Skeletal muscle tissue (tissue), 3 donors: ENCODE measurements at regions not wholly inside any gene's neighbourhood (a gene's known extent, or its start where the extent isn't known, plus 50 kb on each side); places are given as distances from the start of the nearest gene placed in this dataset.
A peak's percentile ranks its signal among the peaks of the same experiment; 100 is the strongest.
"Not testable (repeated sequence)": the region's sequence is repeated elsewhere in the genome, so short reads cannot be mapped to it uniquely, and the experiment has no call there.

ENCODE experiments used
- H3K27ac ChIP-seq: one replicate; pipeline ENCODE4 v1.7.0; 2013; ENCODE audit warnings: mild to moderate bottlenecking, low read depth, low read length, inconsistent platforms
- H3K27me3 ChIP-seq, 3 donors: one replicate each; pipeline ENCODE4 v1.7.0; 2013; ENCODE audit warnings: low read length in 3 of 3; ENCODE audit not compliant: control insufficient read depth in 3 of 3, insufficient read depth in 3 of 3
- H3K36me3 ChIP-seq, 3 donors: one replicate each; pipeline ENCODE4 v1.7.0; 2013; ENCODE audit warnings: low read length in 3 of 3; ENCODE audit not compliant: control insufficient read depth in 3 of 3, insufficient read depth in 3 of 3
- H3K4me1 ChIP-seq, 3 donors: one replicate each; pipeline ENCODE4 v1.7.0; 2013; ENCODE audit warnings: low read length in 3 of 3, mild to moderate bottlenecking in 3 of 3; ENCODE audit not compliant: control insufficient read depth in 3 of 3, insufficient read depth in 3 of 3
- H3K4me3 ChIP-seq, 3 donors: one replicate each; pipeline ENCODE4 v1.7.0; 2013; ENCODE audit warnings: low read length in 3 of 3
- H3K9ac ChIP-seq, 3 donors: one replicate each; pipeline ENCODE4 v1.7.0; 2013; ENCODE audit warnings: low read length in 3 of 3, mild to moderate bottlenecking in 3 of 3, moderate library complexity in 2 of 3, low read depth in 1 of 3
- H3K9me3 ChIP-seq, 3 donors: one replicate each; pipeline ENCODE4 v1.7.0; 2013; ENCODE audit warnings: low read length in 3 of 3; ENCODE audit not compliant: control insufficient read depth in 3 of 3
- donor health status: Osteomylitis.

DNA sequence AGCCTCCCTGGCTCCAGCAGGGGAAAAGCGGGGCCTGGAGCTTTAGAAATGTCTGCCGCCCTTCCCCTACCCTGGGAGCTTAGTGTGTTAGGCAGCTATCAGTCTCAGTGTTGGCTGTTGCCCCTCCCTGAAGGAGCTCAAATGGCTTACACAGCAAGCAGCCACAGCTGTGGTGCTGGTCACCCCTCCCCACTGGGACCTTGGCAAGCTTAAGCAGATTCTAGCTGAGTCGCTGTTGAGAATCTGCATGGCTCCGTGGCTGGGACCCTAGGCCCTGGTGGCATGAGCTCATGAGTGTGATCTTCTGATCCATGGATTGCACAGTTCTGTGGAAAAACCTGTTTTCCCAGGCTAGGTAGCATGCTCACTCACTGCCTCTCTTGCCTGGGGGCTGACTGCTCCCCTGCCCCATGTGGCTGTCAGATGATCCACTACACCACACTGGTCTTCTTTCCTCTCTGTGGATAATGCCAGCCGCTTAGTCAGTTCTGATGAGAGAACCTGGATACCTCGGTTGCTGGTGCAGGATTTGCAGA, 714.0 kb downstream of the MAFB start:
- no peaks in the 10 kb centered on the region for H3K9me3 ChIP-seq
- H3K27ac ChIP-seq = no peak overlapping the region
- H3K9ac ChIP-seq = no peak overlapping the region
- H3K4me1 ChIP-seq = peaks cover 0 to 4% (median 0%) of the 10 kb centered on the region in 3 donors
- H3K4me3 ChIP-seq = peak overlapping the region in 1 of 3 donors; percentile 9
- no peaks in the 10 kb centered on the region for H3K27me3 ChIP-seq
- H3K36me3 ChIP-seq = no peaks in the 10 kb centered on the region

DNA sequence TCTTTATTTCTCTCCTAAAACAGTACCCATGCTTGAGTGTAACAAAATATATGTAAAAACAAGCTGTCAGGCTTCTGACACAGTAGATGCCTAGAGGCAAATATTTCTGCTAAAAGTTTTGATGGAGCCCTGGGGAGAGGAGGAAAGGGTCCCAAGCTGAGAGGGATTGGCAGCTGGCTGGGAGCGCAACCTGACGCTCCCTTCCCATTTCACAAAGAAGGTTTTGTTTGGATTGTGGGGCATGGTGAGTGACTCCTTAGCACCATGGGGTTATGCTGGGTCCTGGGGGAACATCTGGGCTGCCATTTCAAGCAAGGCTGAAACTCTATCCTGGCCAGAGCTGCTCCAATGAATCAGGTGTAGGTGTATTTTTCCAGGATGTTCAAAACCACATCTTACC, 720.5 kb downstream of the MAFB start:
- no peaks in the 10 kb centered on the region for H3K9me3 ChIP-seq
- H3K27ac ChIP-seq = no peak overlapping the region
- H3K9ac ChIP-seq = no peak overlapping the region
- H3K27me3 ChIP-seq = no peaks in the 10 kb centered on the region
- H3K4me3 ChIP-seq = no peak overlapping the region
- no peaks in the 10 kb centered on the region for H3K36me3 ChIP-seq
- H3K4me1 ChIP-seq = peaks cover 0 to 3% (median 0%) of the 10 kb centered on the region in 3 donors

- H3K4me1 ChIP-seq = peaks cover 0 to 3% (median 0%) of the 10 kb centered on the region in 3 donors
- no peak overlapping the region for H3K9ac ChIP-seq
- H3K4me3 ChIP-seq = no peak overlapping the region
- no peaks in the 10 kb centered on the region for H3K36me3 ChIP-seq
- no peak overlapping the region for H3K27ac ChIP-seq
- no peaks in the 10 kb centered on the region for H3K27me3 ChIP-seq
- no peaks in the 10 kb centered on the region for H3K9me3 ChIP-seq
Observed at GRCh38 chr20:39967806-39968205, 721.2 kb downstream of the MAFB start.

DNA sequence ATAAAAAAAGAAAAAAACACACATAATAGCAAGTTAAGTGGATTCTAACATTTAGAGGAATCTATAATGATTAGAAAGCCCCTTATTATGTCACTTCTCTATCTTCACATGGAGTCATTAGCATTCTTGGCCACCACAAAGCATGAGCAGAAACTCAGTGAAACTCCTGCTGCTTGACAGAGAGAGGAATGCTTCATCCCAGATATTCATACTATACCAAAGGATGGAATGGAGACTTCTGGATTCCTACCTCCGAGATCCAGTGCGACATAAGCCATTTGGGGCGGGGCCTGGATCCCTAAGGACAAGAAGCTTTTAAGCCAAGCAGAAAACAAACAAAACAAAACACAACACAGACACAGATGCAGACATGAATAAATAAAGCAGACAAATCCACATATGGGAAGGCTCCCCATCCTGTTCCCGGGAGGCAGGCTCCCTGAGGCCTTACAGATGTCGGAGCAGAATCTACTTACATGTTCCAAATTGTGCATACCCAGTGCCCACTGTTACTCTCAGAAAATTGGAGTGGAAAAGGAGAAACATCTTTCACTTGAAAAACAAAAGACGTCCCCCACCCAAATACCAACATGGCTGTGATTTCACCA, 727.3 kb downstream of the MAFB start:
- Histone ChIP-seq H3K9ac (peak overlapping the region in 2 of 3 donors; percentile 59 to 83), H3K27ac (peak overlapping the region; percentile 82), H3K4me1 (peaks cover 31 to 39% (median 32%) of the 10 kb centered on the region in 3 donors), H3K27me3 (no peaks in the 10 kb centered on the region), H3K36me3 (no peaks in the 10 kb centered on the region), H3K4me3 (peak overlapping the region in 2 of 3 donors; percentile 17 to 32), H3K9me3 (no peaks in the 10 kb centered on the region)

GRCh38 chr20:39960522-39961428, 728.3 kb downstream of the MAFB start:
- Histone ChIP-seq H3K4me1 (peaks cover 31 to 39% (median 32%) of the 10 kb centered on the region in 3 donors), H3K9me3 (no peaks in the 10 kb centered on the region), H3K27ac (peak overlapping the region; percentile 82), H3K36me3 (no peaks in the 10 kb centered on the region), H3K9ac (peak overlapping the region; percentile 58 to 83 (median 79)), H3K27me3 (no peaks in the 10 kb centered on the region), H3K4me3 (peak overlapping the region; percentile 24 to 62 (median 44))

DNA sequence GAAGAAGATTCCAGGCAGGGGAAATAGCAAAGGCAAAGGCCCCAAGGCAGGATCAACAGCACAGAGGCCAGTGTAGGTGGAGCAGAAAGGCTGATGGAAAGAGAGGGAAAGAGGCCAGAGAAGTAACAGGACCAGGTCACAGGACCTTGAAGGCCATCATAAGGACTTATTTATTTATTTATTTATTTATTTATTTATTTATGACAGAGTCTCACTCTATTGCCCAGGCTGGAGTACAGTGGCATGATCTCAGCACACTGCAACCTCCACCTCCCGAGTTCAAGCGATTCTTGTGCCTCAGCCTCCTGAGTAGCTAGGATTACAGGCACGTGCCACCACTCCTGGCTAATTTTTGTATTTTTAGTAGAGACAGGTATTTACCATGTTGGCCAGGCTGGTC, 731.1 kb downstream of the MAFB start:
- not testable (repeated sequence) for H3K9ac ChIP-seq, H3K27me3 ChIP-seq, H3K4me3 ChIP-seq, H3K36me3 ChIP-seq, H3K9me3 ChIP-seq, H3K27ac ChIP-seq
- peaks cover 31 to 39% (median 35%) of the 10 kb centered on the region in 3 donors for H3K4me1 ChIP-seq

DNA sequence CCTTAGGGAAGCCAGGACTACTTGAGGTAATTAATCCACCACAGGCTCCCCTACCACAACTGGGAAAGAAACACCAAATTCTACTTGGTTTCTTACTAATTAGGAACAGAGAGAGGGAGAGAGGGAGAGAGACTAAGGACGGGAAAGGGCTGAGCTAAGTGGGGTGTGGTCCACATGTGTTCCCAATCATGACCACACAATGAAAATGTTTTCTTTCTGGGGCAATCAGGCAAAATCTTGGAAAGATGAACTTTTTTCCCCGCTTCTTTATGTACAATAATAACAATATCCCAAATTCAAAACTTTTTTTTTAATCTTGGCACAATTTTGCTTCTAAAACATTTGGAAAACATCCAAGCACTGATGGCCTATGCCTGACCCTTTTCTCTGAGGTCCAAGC, 734.4 kb downstream of the MAFB start:
- no peak overlapping the region for H3K27ac ChIP-seq
- no peak overlapping the region for H3K9ac ChIP-seq
- H3K36me3 ChIP-seq = no peaks in the 10 kb centered on the region
- H3K4me3 ChIP-seq = no peak overlapping the region
- peaks cover 7 to 14% (median 9%) of the 10 kb centered on the region in 3 donors for H3K4me1 ChIP-seq
- no peaks in the 10 kb centered on the region for H3K27me3 ChIP-seq
- H3K9me3 ChIP-seq = no peaks in the 10 kb centered on the region

GRCh38 chr20:39946931-39947330, 742.1 kb downstream of the MAFB start:
- Histone ChIP-seq H3K4me1 (peaks cover 0 to 2% (median 2%) of the 10 kb centered on the region in 3 donors), H3K9me3 (no peaks in the 10 kb centered on the region), H3K9ac (no peak overlapping the region), H3K27me3 (no peaks in the 10 kb centered on the region), H3K4me3 (no peak overlapping the region), H3K36me3 (no peaks in the 10 kb centered on the region), H3K27ac (no peak overlapping the region)

DNA sequence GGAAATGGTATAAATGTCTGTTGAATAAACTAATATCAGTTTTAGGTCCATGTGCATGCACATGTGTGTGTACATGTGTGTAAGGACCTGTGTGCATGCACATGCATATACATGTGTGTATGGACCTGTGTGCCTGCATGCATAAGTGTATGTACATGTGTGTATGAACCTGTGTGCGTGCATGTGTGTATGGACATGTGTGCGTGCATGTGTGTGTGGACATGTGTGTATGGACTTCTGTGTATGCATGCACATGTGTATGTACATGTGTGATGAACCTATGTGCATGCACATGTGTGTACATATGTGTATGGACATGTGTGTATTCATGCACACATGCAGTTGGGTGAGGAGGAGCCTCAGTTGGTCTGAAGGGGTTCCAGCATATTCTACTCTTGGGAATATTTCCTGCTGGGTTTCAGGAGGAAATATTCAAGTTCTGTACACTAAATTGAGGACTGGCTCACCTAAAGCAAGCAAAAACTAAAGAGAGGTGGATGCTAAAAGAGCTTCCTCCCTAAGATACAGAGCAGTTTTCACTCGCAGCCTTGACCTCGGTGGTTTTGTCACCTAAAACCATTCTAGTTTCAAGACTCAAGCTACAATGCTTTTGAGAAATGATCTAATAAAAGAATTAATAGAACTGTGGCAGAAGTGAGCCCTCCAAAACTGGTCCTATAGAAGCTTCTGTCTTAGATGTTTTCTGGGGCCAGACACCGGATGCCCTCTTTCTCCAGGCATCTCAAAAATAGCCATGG, 742.8 kb downstream of the MAFB start:
- no peaks in the 10 kb centered on the region for H3K9me3 ChIP-seq
- no peak overlapping the region for H3K27ac ChIP-seq
- no peak overlapping the region for H3K4me3 ChIP-seq

More for the DNA sequence above, 742.8 kb downstream of the MAFB start:
- no peaks in the 10 kb centered on the region for H3K36me3 ChIP-seq
- H3K9ac ChIP-seq = no peak overlapping the region
- H3K4me1 ChIP-seq = peaks cover 2 to 6% (median 3%) of the 10 kb centered on the region in 3 donors
- no peaks in the 10 kb centered on the region for H3K27me3 ChIP-seq
